ENCODE measurements at regions not wholly inside any gene's neighbourhood (a gene's known extent, or its start where the extent isn't known, plus 50 kb on each side); places are given as distances from the start of the nearest gene placed in this dataset.

GRCh38 chr6:91802431-91802830 is 1215.6 kb upstream of the MAP3K7 start:
- Mint-ChIP-seq H3K27ac (ENCODE audit: unreplicated experiment) (no peak overlapping the region), H3K4me3 (ENCODE audit: unreplicated experiment) (no peak overlapping the region), H3K9me3 (ENCODE audit: unreplicated experiment) (no peaks in the 10 kb centered on the region), H3K27me3 (ENCODE audit: unreplicated experiment) (no peaks in the 10 kb centered on the region), H3K4me1 (ENCODE audit: low read depth, unreplicated experiment) (no peaks in the 10 kb centered on the region), H3K36me3 (ENCODE audit: unreplicated experiment) (no peaks in the 10 kb centered on the region)
- TF ChIP-seq CTCF (IDR thresholded peaks at IDR 0.05; ENCODE audit: partially characterized antibody, unreplicated experiment) = no peak
- no peak for DNase-seq

GRCh38 chr6:91796603-91797002 is 1209.7 kb upstream of the MAP3K7 start:
- H3K27ac Mint-ChIP-seq (ENCODE audit: unreplicated experiment) = no peak overlapping the region
- H3K9me3 Mint-ChIP-seq (ENCODE audit: unreplicated experiment) = no peaks in the 10 kb centered on the region
- no peak for TF ChIP-seq CTCF (IDR thresholded peaks at IDR 0.05; ENCODE audit: partially characterized antibody, unreplicated experiment)
- DNase-seq = no peak
- H3K27me3 Mint-ChIP-seq (ENCODE audit: unreplicated experiment) = no peaks in the 10 kb centered on the region
- no peaks in the 10 kb centered on the region for H3K4me1 Mint-ChIP-seq (ENCODE audit: low read depth, unreplicated experiment)
- H3K4me3 Mint-ChIP-seq (ENCODE audit: unreplicated experiment) = no peak overlapping the region
- no peaks in the 10 kb centered on the region for H3K36me3 Mint-ChIP-seq (ENCODE audit: unreplicated experiment)

DNA sequence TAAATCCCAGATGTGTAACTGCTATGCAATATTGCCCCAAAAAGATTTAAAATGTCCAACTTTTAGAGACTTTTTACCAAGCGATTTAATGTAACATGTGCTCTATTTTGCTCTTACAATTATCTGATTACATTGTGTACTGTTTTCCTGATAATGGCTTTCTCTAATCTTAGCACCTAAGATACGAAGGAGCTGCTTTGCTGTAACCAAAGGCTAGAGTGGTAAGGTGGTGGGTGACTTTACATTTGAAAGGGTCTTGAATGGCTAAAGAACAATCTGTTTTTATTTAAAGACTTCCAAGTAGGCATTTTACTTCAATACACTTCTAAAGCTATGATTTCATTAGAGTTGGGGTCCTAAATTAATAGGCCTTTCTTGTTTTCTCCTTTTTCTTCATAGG is 1201.6 kb upstream of the MAP3K7 start:
- Mint-ChIP-seq H3K27me3 (ENCODE audit: unreplicated experiment) (no peaks in the 10 kb centered on the region), H3K36me3 (ENCODE audit: unreplicated experiment) (no peaks in the 10 kb centered on the region), H3K9me3 (ENCODE audit: unreplicated experiment) (peaks cover 3% of the 10 kb centered on the region), H3K4me3 (ENCODE audit: unreplicated experiment) (no peak overlapping the region), H3K4me1 (ENCODE audit: low read depth, unreplicated experiment) (peaks cover 11% of the 10 kb centered on the region), H3K27ac (ENCODE audit: unreplicated experiment) (no peak overlapping the region)
- no peak for TF ChIP-seq CTCF (IDR thresholded peaks at IDR 0.05; ENCODE audit: partially characterized antibody, unreplicated experiment)
- no peak for DNase-seq

DNA sequence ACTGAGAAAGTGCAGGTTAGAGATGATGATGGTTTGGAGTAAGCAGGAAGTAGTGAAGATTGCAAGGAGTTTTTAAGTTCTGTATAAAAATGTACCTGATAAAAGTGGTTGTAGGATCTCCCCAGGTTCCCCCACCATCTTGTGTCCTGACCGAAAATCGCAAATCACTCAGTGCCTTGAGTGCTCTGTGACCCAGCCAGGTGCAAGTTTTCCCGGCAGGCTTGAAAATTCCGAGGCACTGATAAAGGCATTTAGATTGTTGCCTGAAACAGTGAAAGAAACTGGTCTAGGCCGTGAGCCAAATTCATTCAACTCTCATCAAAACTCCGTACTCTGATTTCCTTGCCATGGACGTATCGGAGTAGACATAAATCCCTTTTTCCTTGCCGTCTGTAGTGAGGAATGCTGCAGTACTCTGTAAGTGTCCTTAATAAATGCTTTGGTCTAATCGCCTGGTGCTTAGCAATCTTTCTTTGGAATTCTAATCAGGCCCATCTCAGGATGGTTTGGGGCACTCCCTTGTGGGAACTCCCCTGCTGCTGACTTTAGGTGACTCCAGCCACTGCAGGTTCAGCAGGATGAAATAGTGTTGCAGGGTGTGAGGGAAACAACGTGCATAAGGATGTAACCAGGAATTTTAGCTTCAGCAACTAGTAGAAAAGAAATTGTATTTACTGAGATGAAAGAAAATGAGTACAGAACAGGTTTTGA is 1199.8 kb upstream of the MAP3K7 start:
- no peak overlapping the region for H3K4me3 Mint-ChIP-seq (ENCODE audit: unreplicated experiment)
- no peaks in the 10 kb centered on the region for H3K36me3 Mint-ChIP-seq (ENCODE audit: unreplicated experiment)
- DNase-seq = no peak
- H3K4me1 Mint-ChIP-seq (ENCODE audit: low read depth, unreplicated experiment) = peaks cover 26% of the 10 kb centered on the region
- peaks cover 5% of the 10 kb centered on the region for H3K27me3 Mint-ChIP-seq (ENCODE audit: unreplicated experiment)
- H3K27ac Mint-ChIP-seq (ENCODE audit: unreplicated experiment) = no peak overlapping the region
- TF ChIP-seq CTCF (IDR thresholded peaks at IDR 0.05; ENCODE audit: partially characterized antibody, unreplicated experiment) = no peak
- peaks cover 12% of the 10 kb centered on the region for H3K9me3 Mint-ChIP-seq (ENCODE audit: unreplicated experiment)

GRCh38 chr6:91782802-91783201 is 1195.9 kb upstream of the MAP3K7 start:
- DNase-seq = no peak
- H3K9me3 Mint-ChIP-seq (ENCODE audit: unreplicated experiment) = peaks cover 12% of the 10 kb centered on the region
- H3K4me1 Mint-ChIP-seq (ENCODE audit: low read depth, unreplicated experiment) = peaks cover 35% of the 10 kb centered on the region

More at GRCh38 chr6:91782802-91783201, 1195.9 kb upstream of the MAP3K7 start:
- Mint-ChIP-seq H3K36me3 (ENCODE audit: unreplicated experiment) (no peaks in the 10 kb centered on the region), H3K4me3 (ENCODE audit: unreplicated experiment) (peak overlapping the region; percentile 53), H3K27me3 (ENCODE audit: unreplicated experiment) (peaks cover 5% of the 10 kb centered on the region), H3K27ac (ENCODE audit: unreplicated experiment) (peak overlapping the region; percentile 96)
- no peak for TF ChIP-seq CTCF (IDR thresholded peaks at IDR 0.05; ENCODE audit: partially characterized antibody, unreplicated experiment)

Measured in glutamatergic neuron (in vitro differentiated cells).